ENCODE measurements at regions not wholly inside any gene's neighbourhood (a gene's known extent, or its start where the extent isn't known, plus 50 kb on each side); places are given as distances from the start of the nearest gene placed in this dataset.
"Not testable (repeated sequence)": the region's sequence is repeated elsewhere in the genome, so short reads cannot be mapped to it uniquely, and the experiment has no call there.

DNA sequence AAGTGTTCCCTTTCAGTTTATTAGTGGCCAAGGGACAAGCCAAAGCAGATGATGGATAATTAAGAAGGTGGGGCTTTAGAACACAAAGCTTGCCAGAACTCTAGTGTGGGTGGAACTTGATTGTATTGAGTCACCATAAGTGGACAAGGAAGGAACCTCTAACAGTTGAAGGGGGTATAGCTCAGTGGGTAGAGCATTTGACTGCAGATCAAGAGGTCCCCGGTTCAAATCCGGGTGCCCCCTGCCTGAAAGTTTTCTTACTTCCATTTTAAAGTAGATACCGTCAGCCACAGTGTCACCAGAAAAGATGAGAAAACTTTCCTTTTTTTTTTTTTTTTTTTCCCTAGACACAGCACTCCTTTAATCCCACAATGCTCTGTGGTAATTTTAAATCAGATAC is 152.3 kb downstream of the MTHFS start:
- H3K4me1 ChIP-seq (ENCODE audit: control insufficient read depth, insufficient read depth, low read length); H3K9me3 ChIP-seq (ENCODE audit: control insufficient read depth, insufficient read depth, low read depth, low read length); H3K36me3 ChIP-seq (ENCODE audit: control insufficient read depth in 2 of 2, insufficient read depth in 1 of 2, low read length in 2 of 2); H3K4me3 ChIP-seq (ENCODE audit: low read depth, low read length); H3K27ac ChIP-seq (ENCODE audit: extremely low read depth, low read depth, low read length): not testable (repeated sequence)
- POLR2A ChIA-PET: interaction anchor here (0.7 kb wide), 1 partner anchor 381 kb away, joined by 4 read pairs; no protein-coding TSS in a partner anchor
- TF ChIP-seq ZNF10 (tag by site-specific recombination; IDR thresholded peaks at IDR 0.05) (0 out of 2 replicates have a peak, but pooled peaks have one; percentile 21), EGR2 (tag by site-specific recombination; IDR thresholded peaks at IDR 0.05; ENCODE audit: low read depth) (peak; percentile 29; the same call in 1 of the 2 replicates), ZFHX2 (tag by site-specific recombination; conservative IDR thresholded peaks at IDR 0.05) (peak; percentile 61)
- CTCF ChIA-PET: interaction anchor here (0.6 kb wide), 1 partner anchor 50 kb away, joined by 4 read pairs; no protein-coding TSS in a partner anchor

DNA sequence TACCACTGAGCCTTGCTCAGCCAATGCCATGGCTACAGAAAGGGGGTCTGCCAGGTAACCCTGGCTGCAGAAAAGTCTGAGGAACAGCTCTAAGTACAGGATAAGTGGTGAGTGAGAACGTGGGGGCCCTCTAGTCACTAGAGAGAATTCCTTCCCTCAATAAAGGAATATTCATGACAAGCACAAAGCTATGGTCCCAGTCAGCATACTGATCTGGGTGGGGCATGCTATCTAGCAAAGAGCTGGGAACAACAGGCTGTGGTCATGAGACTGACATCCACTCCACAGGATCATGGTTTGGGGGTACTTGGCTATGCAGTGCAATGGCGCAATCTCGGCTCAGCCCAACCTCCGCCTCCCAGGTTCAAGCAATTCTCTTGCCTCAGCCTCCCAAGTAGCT is 140.4 kb downstream of the MTHFS start:
- H3K36me3 ChIP-seq (ENCODE audit: control insufficient read depth in 2 of 2, insufficient read depth in 1 of 2, low read length in 2 of 2): no peaks in the 10 kb centered on the region
- no peaks in the 10 kb centered on the region for H3K9me3 ChIP-seq (ENCODE audit: control insufficient read depth, insufficient read depth, low read depth, low read length)
- ChIA-PET CTCF (no interaction called here), POLR2A (no interaction called here)
- TF ChIP-seq KLF1 (tag by site-specific recombination; IDR thresholded peaks at IDR 0.05) (no peak), ZNF544 (tag by site-specific recombination; IDR thresholded peaks at IDR 0.05) (no peak), ZNF37A (tag by site-specific recombination; IDR thresholded peaks at IDR 0.05) (no peak), ZBTB48 (tag by site-specific recombination; IDR thresholded peaks at IDR 0.05) (no peak), KLF16 (tag by site-specific recombination; IDR thresholded peaks at IDR 0.05) (no peak), ZSCAN23 (tag by site-specific recombination; IDR thresholded peaks at IDR 0.05) (no peak), ZNF48 (tag by site-specific recombination; IDR thresholded peaks at IDR 0.05) (no peak), ZNF140 (tag by site-specific recombination; IDR thresholded peaks at IDR 0.05) (no peak), ZNF239 (tag by site-specific recombination; IDR thresholded peaks at IDR 0.05) (no peak)
- TF ChIP-seq, protein P1, sequence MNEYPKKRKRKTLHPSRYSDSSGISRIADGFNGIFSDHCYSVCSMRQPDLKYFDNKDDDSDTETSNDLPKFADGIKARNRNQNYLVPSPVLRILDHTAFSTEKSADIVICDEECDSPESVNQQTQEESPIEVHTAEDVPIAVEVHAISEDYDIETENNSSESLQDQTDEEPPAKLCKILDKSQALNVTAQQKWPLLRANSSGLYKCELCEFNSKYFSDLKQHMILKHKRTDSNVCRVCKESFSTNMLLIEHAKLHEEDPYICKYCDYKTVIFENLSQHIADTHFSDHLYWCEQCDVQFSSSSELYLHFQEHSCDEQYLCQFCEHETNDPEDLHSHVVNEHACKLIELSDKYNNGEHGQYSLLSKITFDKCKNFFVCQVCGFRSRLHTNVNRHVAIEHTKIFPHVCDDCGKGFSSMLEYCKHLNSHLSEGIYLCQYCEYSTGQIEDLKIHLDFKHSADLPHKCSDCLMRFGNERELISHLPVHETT (tag by site-specific recombination; IDR thresholded peaks at IDR 0.05): no peak
- TF ChIP-seq, protein P2, sequence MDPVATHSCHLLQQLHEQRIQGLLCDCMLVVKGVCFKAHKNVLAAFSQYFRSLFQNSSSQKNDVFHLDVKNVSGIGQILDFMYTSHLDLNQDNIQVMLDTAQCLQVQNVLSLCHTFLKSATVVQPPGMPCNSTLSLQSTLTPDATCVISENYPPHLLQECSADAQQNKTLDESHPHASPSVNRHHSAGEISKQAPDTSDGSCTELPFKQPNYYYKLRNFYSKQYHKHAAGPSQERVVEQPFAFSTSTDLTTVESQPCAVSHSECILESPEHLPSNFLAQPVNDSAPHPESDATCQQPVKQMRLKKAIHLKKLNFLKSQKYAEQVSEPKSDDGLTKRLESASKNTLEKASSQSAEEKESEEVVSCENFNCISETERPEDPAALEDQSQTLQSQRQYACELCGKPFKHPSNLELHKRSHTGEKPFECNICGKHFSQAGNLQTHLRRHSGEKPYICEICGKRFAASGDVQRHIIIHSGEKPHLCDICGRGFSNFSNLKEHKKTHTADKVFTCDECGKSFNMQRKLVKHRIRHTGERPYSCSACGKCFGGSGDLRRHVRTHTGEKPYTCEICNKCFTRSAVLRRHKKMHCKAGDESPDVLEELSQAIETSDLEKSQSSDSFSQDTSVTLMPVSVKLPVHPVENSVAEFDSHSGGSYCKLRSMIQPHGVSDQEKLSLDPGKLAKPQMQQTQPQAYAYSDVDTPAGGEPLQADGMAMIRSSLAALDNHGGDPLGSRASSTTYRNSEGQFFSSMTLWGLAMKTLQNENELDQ (tag by site-specific recombination; IDR thresholded peaks at IDR 0.05; ENCODE audit: low read depth): no peak
- TF ChIP-seq, protein P3, sequence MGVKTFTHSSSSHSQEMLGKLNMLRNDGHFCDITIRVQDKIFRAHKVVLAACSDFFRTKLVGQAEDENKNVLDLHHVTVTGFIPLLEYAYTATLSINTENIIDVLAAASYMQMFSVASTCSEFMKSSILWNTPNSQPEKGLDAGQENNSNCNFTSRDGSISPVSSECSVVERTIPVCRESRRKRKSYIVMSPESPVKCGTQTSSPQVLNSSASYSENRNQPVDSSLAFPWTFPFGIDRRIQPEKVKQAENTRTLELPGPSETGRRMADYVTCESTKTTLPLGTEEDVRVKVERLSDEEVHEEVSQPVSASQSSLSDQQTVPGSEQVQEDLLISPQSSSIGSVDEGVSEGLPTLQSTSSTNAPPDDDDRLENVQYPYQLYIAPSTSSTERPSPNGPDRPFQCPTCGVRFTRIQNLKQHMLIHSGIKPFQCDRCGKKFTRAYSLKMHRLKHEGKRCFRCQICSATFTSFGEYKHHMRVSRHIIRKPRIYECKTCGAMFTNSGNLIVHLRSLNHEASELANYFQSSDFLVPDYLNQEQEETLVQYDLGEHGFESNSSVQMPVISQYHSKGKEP (tag by site-specific recombination; IDR thresholded peaks at IDR 0.05): no peak
- TF ChIP-seq, protein P4, sequence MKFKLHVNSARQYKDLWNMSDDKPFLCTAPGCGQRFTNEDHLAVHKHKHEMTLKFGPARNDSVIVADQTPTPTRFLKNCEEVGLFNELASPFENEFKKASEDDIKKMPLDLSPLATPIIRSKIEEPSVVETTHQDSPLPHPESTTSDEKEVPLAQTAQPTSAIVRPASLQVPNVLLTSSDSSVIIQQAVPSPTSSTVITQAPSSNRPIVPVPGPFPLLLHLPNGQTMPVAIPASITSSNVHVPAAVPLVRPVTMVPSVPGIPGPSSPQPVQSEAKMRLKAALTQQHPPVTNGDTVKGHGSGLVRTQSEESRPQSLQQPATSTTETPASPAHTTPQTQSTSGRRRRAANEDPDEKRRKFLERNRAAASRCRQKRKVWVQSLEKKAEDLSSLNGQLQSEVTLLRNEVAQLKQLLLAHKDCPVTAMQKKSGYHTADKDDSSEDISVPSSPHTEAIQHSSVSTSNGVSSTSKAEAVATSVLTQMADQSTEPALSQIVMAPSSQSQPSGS (tag by site-specific recombination; IDR thresholded peaks at IDR 0.05; ENCODE audit: low read depth): no peak
- TF ChIP-seq, protein P5, sequence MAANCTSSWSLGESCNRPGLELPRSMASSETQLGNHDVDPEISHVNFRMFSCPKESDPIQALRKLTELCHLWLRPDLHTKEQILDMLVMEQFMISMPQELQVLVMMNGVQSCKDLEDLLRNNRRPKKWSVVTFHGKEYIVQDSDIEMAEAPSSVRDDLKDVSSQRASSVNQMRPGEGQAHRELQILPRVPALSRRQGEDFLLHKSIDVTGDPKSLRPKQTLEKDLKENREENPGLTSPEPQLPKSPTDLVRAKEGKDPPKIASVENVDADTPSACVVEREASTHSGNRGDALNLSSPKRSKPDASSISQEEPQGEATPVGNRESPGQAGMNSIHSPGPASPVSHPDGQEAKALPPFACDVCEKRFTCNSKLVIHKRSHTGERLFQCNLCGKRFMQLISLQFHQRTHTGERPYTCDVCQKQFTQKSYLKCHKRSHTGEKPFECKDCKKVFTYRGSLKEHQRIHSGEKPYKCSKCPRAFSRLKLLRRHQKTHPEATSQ (tag by site-specific recombination; IDR thresholded peaks at IDR 0.05): no peak
- H3K4me1 ChIP-seq (ENCODE audit: control insufficient read depth, insufficient read depth, low read length): no peaks in the 10 kb centered on the region
- H3K27ac ChIP-seq (ENCODE audit: extremely low read depth, low read depth, low read length): no peak overlapping the region
- H3K4me3 ChIP-seq (ENCODE audit: low read depth, low read length): no peak overlapping the region
